ENCODE measurements at regions not wholly inside any gene's neighbourhood (a gene's known extent, or its start where the extent isn't known, plus 50 kb on each side); places are given as distances from the start of the nearest gene placed in this dataset.
A peak's percentile ranks its signal among the peaks of the same experiment; 100 is the strongest.
"Not testable (repeated sequence)": the region's sequence is repeated elsewhere in the genome, so short reads cannot be mapped to it uniquely, and the experiment has no call there.

DNA sequence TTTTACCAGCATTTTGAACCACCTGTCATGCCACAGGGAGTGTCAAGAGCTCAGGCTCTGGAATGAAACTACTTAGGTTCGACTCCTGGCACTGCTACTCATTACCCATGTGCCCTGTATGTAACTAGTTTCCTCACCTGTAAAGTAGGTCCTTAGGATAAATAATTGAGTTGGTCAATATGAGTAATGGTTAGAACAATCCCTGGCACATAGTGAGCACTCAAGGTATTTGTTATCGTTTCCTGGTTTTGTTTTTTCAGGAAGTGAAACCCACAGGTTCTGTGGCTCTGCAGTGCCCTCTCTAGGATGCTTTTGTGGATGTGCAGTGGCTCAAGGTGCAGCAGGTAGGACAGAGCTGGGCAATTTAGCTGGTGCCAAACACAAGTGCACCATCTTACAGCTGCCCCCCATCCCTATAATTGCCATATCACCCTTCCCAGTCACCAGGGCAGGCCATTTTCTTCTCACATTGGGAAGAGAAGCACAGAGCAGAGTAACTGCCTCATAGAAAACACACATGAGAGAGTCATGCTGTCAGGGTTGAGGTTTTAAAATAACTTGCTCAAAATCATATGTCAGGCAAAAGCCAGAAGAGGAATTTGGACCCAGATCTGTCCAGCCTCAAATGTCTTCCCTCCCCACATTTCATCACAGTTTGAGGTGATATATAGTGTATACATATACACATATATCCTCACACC, 297.5 kb downstream of the RPAP3 start:
- DNase-seq: no peak

- no peak for DNase-seq
Measured at GRCh38 chr12:47407463-47408129, 298.2 kb downstream of the RPAP3 start.

DNA sequence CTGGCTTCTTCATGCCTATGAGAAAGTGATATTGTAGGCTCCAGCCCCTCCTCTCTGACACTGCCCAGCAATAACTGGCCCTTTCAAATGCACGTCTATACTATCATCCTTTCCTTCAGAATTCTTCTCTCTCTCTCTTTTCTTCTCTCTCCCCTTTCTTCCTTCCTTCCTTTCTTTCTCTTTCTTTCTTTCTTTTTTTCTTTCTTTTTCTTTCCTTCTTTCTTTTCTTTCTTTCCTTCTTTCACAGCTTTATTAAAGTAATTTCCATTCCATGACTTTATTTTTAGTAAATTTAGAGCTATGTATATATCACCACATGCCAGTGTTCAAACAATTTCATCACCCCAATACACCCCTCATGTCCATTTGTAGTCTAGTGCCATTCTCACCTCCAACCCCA, 302.1 kb downstream of the RPAP3 start:
- no peak for DNase-seq

- DNase-seq: not testable (repeated sequence)
Measured at GRCh38 chr12:47401196-47401595, 304.6 kb downstream of the RPAP3 start.

GRCh38 chr12:47400266-47400665, 305.6 kb downstream of the RPAP3 start:
- no peak for DNase-seq

GRCh38 chr12:47397664-47398281, 308.1 kb downstream of the RPAP3 start:
- DNase-seq: no peak

DNA sequence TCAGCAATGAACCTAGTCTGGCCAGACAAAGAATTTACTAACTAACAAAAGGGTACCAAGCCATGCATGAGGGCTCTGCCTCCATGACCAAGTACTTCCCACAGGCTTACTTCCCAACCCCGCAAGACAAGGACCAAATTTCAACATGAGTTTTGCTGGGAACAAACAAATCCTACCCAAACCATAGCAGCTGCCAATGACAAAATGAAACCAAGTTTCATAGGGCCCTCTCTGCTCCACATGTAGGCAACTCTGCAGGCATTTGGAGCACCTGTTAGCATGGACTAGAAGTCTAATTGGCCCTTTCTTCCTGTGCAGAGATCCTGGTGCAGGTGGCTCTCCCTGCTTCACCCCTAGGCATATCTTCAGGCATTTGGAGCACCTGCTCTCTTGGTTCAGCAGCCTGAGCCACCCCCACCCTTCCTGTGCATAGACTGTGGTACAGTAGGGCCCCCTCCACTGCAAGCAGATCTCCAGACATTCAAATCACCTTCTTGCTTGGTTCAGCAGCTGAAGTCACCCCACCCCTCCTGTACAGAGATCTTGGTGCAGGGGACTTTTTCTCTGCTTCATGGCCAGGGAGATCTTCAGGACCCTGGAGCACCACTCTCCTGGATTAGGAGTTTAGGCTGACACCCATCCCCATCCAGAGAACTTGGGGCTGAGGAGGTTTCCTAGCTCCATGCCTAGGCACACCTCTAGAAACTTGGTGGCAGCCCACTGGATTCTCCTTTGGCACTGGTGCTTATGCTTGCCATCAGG, 308.7 kb downstream of the RPAP3 start:
- no peak for DNase-seq

DNA sequence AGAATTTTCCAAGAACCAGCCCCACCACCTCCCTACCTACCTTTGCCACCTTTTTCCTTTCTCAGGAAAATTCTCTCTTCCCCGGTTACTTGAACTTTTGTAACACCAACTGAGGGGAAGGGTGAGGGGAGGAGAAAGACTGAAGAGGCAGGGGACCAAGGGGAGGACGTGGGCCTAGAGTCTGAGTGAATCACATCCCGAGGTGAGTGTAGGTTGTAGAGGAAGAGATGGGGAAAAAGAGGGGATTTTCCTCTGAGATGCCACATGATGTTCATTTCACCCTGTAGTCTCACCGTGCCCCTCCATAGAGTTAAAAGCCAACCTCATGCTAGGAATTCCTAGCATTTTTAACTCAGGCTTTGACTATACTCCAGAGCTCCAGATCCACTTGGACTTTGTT, 311.8 kb downstream of the RPAP3 start:
- DNase-seq: no peak

- DNase-seq: no peak
Measured at GRCh38 chr12:47393403-47393790, 312.4 kb downstream of the RPAP3 start.

DNA sequence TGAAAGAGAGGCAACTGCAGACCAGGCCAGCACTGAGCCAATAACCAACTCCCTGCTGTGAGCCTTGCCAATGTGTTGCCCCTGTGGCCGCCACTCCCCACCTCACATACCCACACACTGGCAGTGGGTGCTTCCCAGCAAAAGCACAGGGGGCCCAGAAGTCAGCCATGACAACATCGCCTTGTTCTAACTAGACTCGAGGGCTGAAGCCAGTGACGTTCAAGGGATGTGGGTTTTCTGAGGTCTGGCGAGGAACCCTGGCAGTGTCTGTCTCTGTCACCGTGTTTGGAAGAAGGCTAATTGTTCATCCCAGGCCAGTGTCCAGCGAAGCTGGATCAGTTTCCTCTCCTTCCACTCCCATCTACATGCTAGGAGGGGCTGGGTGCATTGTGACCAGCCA, 311.8 kb upstream of the AMIGO2 start:
- DNase-seq: no peak

- DNase-seq: no peak
Measured at GRCh38 chr12:47388712-47389111, 309.0 kb upstream of the AMIGO2 start.

DNA sequence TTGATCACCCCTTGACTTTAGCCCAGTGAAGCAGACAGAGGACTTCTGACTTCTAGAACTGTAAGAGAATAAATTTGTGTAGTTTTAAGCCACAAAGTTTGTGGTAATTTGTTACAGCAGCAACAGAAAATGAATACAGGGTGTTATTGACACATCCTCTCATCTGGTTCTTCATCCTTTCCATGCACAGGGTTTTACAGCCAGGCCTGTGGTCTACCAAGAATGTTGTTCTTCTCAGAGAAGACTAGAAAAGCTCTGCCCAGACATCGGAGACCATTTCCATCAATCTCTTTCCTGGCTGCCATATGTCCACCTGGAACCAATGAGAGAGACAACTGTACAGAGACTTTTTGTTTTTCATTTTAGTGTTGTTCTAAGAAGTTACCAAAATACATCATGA, 308.2 kb upstream of the AMIGO2 start:
- DNase-seq: no peak

DNA sequence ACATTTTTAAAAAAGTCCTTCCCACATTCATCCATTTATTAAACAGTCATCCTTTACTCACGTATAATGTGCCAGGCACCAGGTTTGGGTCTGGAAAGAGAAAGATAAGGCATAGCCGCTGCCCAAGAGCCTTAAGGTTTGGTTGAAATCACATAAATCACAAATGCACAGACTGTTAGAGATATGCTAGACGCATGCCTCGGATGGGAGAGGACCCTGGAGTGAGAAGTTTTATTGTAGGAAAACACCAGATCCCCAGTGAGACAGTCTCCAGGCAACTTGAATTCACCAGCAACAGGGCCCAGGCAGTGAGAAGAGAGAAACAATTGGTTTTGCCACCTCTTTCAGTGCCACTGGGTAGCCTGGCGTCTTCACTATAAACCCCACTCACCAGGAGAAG, 305.9 kb upstream of the AMIGO2 start:
- no peak for DNase-seq

DNA sequence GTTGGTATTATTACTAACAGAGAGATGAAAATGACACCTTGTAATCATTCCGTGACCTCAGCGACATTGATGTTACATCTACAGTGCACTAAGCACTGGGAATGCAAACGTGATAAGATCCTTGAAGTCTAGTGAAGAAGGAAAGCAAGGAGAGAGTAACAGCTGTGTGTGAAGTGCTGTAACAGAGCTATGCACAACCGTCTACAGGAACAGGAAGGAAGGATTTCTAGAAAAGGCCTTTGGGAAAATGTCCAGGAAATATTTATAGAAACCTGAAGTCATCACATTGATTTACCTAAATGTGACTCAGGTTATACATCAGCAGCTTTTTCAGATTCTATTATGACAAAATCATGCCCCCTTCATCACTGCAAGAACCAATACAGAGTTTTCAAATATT, 304.2 kb upstream of the AMIGO2 start:
- DNase-seq: no peak

DNA sequence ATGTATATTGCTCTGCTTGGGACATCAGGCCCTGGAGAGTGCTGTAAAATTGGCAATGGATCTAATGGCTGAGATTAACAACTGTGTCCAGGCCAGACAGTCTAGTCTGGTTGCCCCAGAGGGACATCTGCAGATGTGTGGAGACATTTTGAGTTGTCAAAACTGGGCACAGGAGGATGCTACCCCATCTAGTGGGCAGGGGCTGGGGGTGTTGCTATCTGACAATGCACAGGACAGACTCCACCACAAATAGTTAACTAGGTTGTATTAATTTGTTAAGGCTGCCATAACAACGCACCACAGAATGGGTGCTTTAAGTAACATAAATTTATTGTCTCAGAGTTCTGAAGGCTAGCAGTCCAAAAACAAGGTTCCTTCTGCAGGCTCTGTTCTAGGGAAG, 302.5 kb upstream of the AMIGO2 start:
- no peak for DNase-seq

- DNase-seq: no peak
Measured at GRCh38 chr12:47378907-47379306, 299.1 kb upstream of the AMIGO2 start.

GRCh38 chr12:47378222-47378582, 298.4 kb upstream of the AMIGO2 start:
- DNase-seq: no peak

GRCh38 chr12:47377414-47378221, 297.9 kb upstream of the AMIGO2 start:
- peak; percentile 67 for DNase-seq

- DNase-seq: no peak
Measured at GRCh38 chr12:47376927-47377326, 297.2 kb upstream of the AMIGO2 start.

DNA sequence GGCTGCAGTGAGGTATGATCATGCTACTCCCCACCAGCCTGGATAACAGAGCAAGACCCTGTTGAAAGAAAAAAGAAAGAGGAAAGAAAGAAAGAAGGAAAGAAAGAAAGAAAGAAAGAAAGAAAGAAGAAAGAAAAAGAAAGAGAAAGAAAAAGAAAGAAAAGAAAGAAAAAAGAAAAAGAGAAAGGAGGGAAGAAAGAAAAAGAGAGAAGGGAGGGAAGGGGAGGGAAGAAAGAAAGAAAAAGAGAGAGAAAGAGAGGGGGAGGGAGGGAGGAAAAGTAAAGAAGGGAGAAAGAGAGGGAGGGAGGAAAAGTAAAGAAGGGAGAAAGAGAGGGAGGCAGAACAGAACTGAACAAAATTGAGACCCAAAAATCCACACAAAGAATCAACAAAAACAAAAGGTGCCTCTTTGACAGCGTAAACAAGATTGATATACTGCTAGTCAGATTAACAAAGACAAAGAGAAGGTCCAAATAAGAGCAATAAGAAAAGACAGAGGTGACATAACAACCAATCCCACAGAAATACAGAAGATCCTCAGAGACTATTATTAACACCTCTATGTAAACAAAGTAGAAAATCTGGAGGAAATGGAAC, 293.9 kb upstream of the AMIGO2 start:
- no peak for DNase-seq

- DNase-seq: no peak
Measured at GRCh38 chr12:47370421-47370820, 290.7 kb upstream of the AMIGO2 start.

- DNase-seq: no peak
Measured at GRCh38 chr12:47369085-47369484, 289.3 kb upstream of the AMIGO2 start.

Measured in left hindlimb (tissue), 1 donor.